Testis (tissue), 2 donors: ENCODE measurements at regions not wholly inside any gene's neighbourhood (a gene's known extent, or its start where the extent isn't known, plus 50 kb on each side); places are given as distances from the start of the nearest gene placed in this dataset.

Experiments
- DNase-seq: peaks from one replicate; pipeline ENCODE4 v3.0.0-alpha.2; 2019
- H3K27ac ChIP-seq, 2 donors: fragments of 200-600 bp; sonication (generic); one replicate each; pipeline ENCODE4 v1.5.1; 2019
- H3K27me3 ChIP-seq: fragments of 200-600 bp; sonication (generic); one replicate; pipeline ENCODE4 v1.5.1; 2019
- H3K36me3 ChIP-seq: fragments of 200-600 bp; sonication (generic); one replicate; pipeline ENCODE4 v1.5.1; 2017; ENCODE audit warnings: low read depth; ENCODE audit errors: missing control alignments
- H3K4me1 ChIP-seq: fragments of 200-600 bp; sonication (generic); one replicate; pipeline ENCODE4 v1.5.1; 2019
- H3K4me3 ChIP-seq, 2 donors: fragments of 200-600 bp; sonication (generic); one replicate each; pipeline ENCODE4 v1.5.1; 2017 to 2019
- H3K9me3 ChIP-seq: fragments of 200-600 bp; sonication (generic); one replicate; pipeline ENCODE4 v1.5.1; 2017
- POLR2A ChIP-seq: fragments of 450-650 bp; IDR thresholded peaks from one replicate; pipeline ENCODE4 v1.6.1; 2017; ENCODE audit warnings: antibody characterized with exemption, mild to moderate bottlenecking, moderate library complexity
- whole genome bisulfite sequencing, 2 donors: methylation state at CpG; one replicate each; pipeline ENCODE4 v1.1.5; 2018; 5-methylcytosine and 5-hydroxymethylcytosine counted together
- intact Hi-C: fragments of 100-400 bp; cut with DNase I; formaldehyde crosslinking; loops from one replicate; pipeline ENCODE4 v1.15.1; 2023; ENCODE audit warnings: low total_unique reads
- TF ChIP-seq, protein P1 (sequence below), 3 experiments: fragments of 450-650 bp in 2 of 3; fragments of 200-600 bp in 1 of 3; sonication (generic) in 1 of 3; IDR thresholded peaks; one replicate each; pipeline ENCODE4 v1.5.1; 2016 to 2019; ENCODE audit warnings: antibody characterized with exemption in 3 of 3, mild to moderate bottlenecking in 2 of 3, moderate library complexity in 1 of 3

DNA sequence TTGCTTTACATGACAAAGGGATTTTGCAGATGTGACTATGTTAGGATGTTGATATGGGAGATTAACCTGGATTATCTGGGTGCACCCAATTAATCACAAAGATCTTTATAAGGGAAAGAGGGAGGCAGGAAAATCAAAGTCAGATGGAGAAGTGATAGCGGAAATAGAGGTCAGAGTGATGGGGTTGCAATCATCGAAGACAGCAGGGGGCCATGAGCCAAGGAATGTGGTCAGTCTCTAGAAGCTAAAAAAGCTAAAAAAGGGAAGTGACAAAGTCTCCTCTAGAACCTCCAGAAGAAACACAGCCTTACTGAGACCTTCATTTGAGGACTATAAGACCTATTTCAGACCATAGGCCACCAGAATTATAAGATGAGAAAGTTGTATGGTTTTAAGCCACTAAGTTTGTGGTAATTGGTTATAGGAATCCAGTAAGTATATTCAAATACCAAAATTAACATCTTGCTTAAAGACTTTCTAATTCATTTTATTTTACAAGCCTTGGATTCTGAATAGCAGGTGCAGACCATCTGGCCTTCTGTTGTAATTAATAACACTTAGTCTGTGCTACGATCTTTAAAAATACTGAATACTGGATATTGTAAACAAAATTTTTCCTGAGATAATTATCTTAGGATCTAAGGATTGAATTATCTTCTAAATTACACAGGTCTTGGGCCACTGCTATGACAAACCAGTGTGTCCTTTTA lies 493.4 kb upstream of the PCDH20 start:
- no peak for TF ChIP-seq POLR2A
- TF ChIP-seq, protein P1, sequence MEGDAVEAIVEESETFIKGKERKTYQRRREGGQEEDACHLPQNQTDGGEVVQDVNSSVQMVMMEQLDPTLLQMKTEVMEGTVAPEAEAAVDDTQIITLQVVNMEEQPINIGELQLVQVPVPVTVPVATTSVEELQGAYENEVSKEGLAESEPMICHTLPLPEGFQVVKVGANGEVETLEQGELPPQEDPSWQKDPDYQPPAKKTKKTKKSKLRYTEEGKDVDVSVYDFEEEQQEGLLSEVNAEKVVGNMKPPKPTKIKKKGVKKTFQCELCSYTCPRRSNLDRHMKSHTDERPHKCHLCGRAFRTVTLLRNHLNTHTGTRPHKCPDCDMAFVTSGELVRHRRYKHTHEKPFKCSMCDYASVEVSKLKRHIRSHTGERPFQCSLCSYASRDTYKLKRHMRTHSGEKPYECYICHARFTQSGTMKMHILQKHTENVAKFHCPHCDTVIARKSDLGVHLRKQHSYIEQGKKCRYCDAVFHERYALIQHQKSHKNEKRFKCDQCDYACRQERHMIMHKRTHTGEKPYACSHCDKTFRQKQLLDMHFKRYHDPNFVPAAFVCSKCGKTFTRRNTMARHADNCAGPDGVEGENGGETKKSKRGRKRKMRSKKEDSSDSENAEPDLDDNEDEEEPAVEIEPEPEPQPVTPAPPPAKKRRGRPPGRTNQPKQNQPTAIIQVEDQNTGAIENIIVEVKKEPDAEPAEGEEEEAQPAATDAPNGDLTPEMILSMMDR (IDR thresholded peaks at IDR 0.05): no peak
- H3K27ac ChIP-seq: no peak overlapping the region
- H3K36me3 ChIP-seq: no peaks in the 10 kb centered on the region
- H3K4me3 ChIP-seq: no peak overlapping the region
- no peaks in the 10 kb centered on the region for H3K4me1 ChIP-seq
- no peaks in the 10 kb centered on the region for H3K9me3 ChIP-seq
- no peak for DNase-seq
- intact Hi-C loops: no loop called here
- WGBS, 2 donors: 83 to 90% methylated on average over 3 of the region's 3 CpGs
- no peaks in the 10 kb centered on the region for H3K27me3 ChIP-seq

DNA sequence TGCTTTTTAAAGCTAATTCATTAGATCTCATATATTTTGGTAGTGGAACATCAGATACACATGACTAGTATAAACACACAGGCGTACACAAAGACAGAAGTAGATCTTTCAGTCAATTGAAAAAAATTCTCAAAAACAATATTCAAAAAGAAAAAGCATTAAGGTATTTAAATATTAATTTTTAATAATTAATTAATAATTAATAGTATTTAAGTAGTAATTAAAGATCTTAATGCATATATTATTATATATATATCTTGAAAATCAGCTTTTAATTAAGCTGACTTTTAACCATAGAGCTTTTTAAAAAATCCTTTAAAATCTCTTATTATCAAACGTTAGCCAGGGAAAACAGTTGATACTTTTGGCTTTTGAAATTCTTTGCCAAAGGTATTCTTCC lies 489.4 kb upstream of the PCDH20 start:
- Histone ChIP-seq H3K9me3 (no peaks in the 10 kb centered on the region), H3K4me1 (no peaks in the 10 kb centered on the region), H3K27ac (no peak overlapping the region), H3K27me3 (no peaks in the 10 kb centered on the region), H3K4me3 (no peak overlapping the region), H3K36me3 (no peaks in the 10 kb centered on the region)
- DNase-seq: no peak
- intact Hi-C loops: no loop called here
- 80 to 86% methylated on average over 2 of the region's 2 CpGs for WGBS, 2 donors
- TF ChIP-seq, protein P1 (IDR thresholded peaks at IDR 0.05): no peak
- no peak for TF ChIP-seq POLR2A

DNA sequence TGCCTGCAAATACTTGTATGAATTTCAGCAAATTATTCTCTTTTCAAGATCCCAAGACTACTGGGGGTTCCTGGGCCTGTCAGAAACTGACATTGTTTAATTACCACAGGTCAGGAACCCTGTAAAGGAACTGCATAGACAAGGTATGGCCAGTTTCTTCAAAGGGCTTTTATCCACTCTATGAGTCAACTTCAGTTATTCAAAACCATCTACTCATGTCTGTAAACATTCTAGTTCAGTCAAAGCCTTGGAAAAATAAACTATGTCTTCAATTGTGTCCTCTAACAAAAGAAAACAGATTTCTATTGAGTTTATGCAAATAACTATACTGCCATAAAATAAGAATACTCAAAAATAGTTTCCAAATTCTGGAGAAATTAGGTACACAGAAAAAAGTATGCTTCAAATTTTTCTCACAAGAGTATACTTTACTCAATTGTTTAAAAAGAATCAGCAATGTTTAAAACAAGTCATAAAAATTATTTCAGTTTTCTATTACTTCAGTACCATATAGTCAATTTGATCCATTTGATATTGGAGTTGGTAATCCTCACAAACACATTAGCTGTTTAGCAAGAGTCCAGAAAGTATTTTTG lies 486.4 kb upstream of the PCDH20 start:
- intact Hi-C loops: no loop called here
- DNase-seq: no peak
- TF ChIP-seq, protein P1 (IDR thresholded peaks at IDR 0.05): no peak
- no peak for TF ChIP-seq POLR2A

DNA sequence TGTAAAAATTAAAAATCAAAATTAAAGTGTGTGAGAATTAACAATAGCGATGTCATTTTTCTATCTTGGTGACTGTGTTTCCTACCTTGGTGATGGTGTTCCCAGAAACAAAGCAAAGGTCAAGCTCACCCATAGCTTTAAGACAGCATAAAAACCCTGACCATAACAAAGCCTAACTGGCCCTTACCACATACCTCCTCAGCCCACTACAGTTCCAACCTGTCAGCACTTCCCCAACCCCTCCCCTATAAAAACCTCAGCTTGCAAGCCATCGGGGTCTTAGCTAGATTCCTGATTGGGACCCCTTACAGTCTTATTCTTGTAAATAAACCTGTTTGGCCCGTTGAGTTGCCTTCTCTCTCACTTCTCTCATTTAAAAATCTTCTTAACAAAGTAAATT lies 484.4 kb upstream of the PCDH20 start:
- Histone ChIP-seq H3K9me3 (no peaks in the 10 kb centered on the region), H3K36me3 (no peaks in the 10 kb centered on the region), H3K4me3 (no peak overlapping the region), H3K4me1 (no peaks in the 10 kb centered on the region), H3K27me3 (no peaks in the 10 kb centered on the region), H3K27ac (no peak overlapping the region)
- no peak for DNase-seq
- no peak for TF ChIP-seq POLR2A
- TF ChIP-seq, protein P1 (IDR thresholded peaks at IDR 0.05): no peak
- WGBS, 2 donors: 54 to 66% methylated on average over 3 of the region's 3 CpGs
- intact Hi-C loops: no loop called here

More for the DNA sequence above, 486.4 kb upstream of the PCDH20 start:
- no peaks in the 10 kb centered on the region for H3K9me3 ChIP-seq
- no peaks in the 10 kb centered on the region for H3K27me3 ChIP-seq
- no peak overlapping the region for H3K4me3 ChIP-seq
- no peak overlapping the region for H3K27ac ChIP-seq
- H3K4me1 ChIP-seq: no peaks in the 10 kb centered on the region
- no peaks in the 10 kb centered on the region for H3K36me3 ChIP-seq

DNA sequence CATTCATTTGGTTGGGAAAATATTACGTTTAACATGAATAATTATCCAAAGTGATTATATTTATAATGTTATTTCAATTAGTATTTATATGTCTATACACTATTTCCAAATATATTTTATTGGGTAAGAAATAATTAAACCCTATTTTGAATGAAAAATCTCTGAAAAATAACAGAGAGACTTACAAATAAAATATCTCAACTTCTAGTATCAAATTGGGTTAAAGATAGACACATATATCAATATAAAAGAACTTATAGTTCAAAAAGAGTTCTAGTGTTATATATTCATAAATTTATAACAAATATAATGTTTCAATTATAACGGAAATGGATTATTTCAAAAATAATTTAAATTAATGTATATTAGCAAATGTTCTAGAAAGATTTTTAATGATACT lies 482.6 kb upstream of the PCDH20 start:
- no peak overlapping the region for H3K4me3 ChIP-seq
- no peaks in the 10 kb centered on the region for H3K36me3 ChIP-seq
- H3K9me3 ChIP-seq: no peaks in the 10 kb centered on the region
- TF ChIP-seq POLR2A: no peak
- TF ChIP-seq, protein P1 (IDR thresholded peaks at IDR 0.05): no peak
- DNase-seq: no peak
- no peaks in the 10 kb centered on the region for H3K27me3 ChIP-seq
- H3K27ac ChIP-seq: no peak overlapping the region
- intact Hi-C loops: no loop called here
- no peaks in the 10 kb centered on the region for H3K4me1 ChIP-seq
- WGBS, 2 donors: 61 to 86% methylated on average over 2 of the region's 2 CpGs
